NCI-H82 treated with DMSO at 0.1 percent for 48 hours (cell line): ENCODE measurements at regions not wholly inside any gene's neighbourhood (a gene's known extent, or its start where the extent isn't known, plus 50 kb on each side); places are given as distances from the start of the nearest gene placed in this dataset.
"Not testable (repeated sequence)": the region's sequence is repeated elsewhere in the genome, so short reads cannot be mapped to it uniquely, and the experiment has no call there.

Source experiments
- DNase-seq: peaks from one replicate; lab custom pipeline; 2025; ENCODE audit not compliant: unreplicated experiment; lab: John Stamatoyannopoulos, UW

- no peak for DNase-seq
Measured at GRCh38 chr1:29631836-29632805, 395.8 kb downstream of the PTPRU start.

GRCh38 chr1:29631361-29631760 is 395.0 kb downstream of the PTPRU start:
- no peak for DNase-seq

GRCh38 chr1:29630756-29631155 is 394.4 kb downstream of the PTPRU start:
- no peak for DNase-seq

- no peak for DNase-seq
Measured at GRCh38 chr1:29629814-29630516, 393.6 kb downstream of the PTPRU start.

- no peak for DNase-seq
Measured at GRCh38 chr1:29629401-29629800, 393.1 kb downstream of the PTPRU start.

- DNase-seq = no peak
Measured at GRCh38 chr1:29628190-29628589, 391.9 kb downstream of the PTPRU start.

- no peak for DNase-seq
Measured at GRCh38 chr1:29626726-29627125, 390.4 kb downstream of the PTPRU start.

GRCh38 chr1:29626066-29626465 is 389.7 kb downstream of the PTPRU start:
- no peak for DNase-seq

GRCh38 chr1:29625084-29625420 is 388.7 kb downstream of the PTPRU start:
- DNase-seq = no peak

GRCh38 chr1:29624320-29625083 is 388.2 kb downstream of the PTPRU start:
- DNase-seq = no peak

GRCh38 chr1:29623501-29623900 is 387.2 kb downstream of the PTPRU start:
- DNase-seq = no peak

GRCh38 chr1:29621826-29622435 is 385.6 kb downstream of the PTPRU start:
- no peak for DNase-seq

- DNase-seq = no peak
Measured at GRCh38 chr1:29620631-29621030, 384.3 kb downstream of the PTPRU start.

- DNase-seq = no peak
Measured at GRCh38 chr1:29607236-29607635, 370.9 kb downstream of the PTPRU start.

GRCh38 chr1:29604796-29605195 is 368.5 kb downstream of the PTPRU start:
- DNase-seq = not testable (repeated sequence)

GRCh38 chr1:29603622-29604021 is 367.3 kb downstream of the PTPRU start:
- DNase-seq = no peak

GRCh38 chr1:29602203-29602602 is 365.9 kb downstream of the PTPRU start:
- DNase-seq = no peak

- DNase-seq = no peak
Measured at GRCh38 chr1:29601021-29601420, 364.7 kb downstream of the PTPRU start.

GRCh38 chr1:29599826-29600225 is 363.5 kb downstream of the PTPRU start:
- DNase-seq = no peak

GRCh38 chr1:29599071-29599470 is 362.7 kb downstream of the PTPRU start:
- DNase-seq = no peak

- DNase-seq = no peak
Measured at GRCh38 chr1:29597861-29598260, 361.5 kb downstream of the PTPRU start.
